Small intestine (tissue), 7 donors: ENCODE measurements at regions not wholly inside any gene's neighbourhood (a gene's known extent, or its start where the extent isn't known, plus 50 kb on each side); places are given as distances from the start of the nearest gene placed in this dataset.
A peak's percentile ranks its signal among the peaks of the same experiment; 100 is the strongest.

Source experiments
- DNase-seq, 2 donors: peaks; one replicate each; pipeline versions ENCODE4 v3.0.0 to v3.0.0-alpha.2; 2013
- FAIRE-seq: peaks from 2 replicates; lab custom pipeline; 2012; peaks lifted over from hg19 to GRCh38; lab: Jason Lieb, UNC
- H3K27ac ChIP-seq, 3 donors: one replicate each; pipeline ENCODE4 v1.5.1; 2013; ENCODE audit warnings: low read length in 2 of 3, mild to moderate bottlenecking in 2 of 3, control low read depth in 1 of 3, inconsistent platforms in 1 of 3, low read depth in 1 of 3, moderate library complexity in 1 of 3
- H3K27me3 ChIP-seq, 3 donors: one replicate each; pipeline ENCODE4 v1.6.1; 2013; ENCODE audit warnings: low read length in 3 of 3, inconsistent platforms in 1 of 3; ENCODE audit not compliant: control insufficient read depth in 3 of 3, insufficient read depth in 3 of 3
- H3K36me3 ChIP-seq, 3 donors: one replicate each; pipeline ENCODE4 v1.6.1; 2013; ENCODE audit warnings: low read length in 3 of 3, inconsistent platforms in 1 of 3, low read depth in 1 of 3, mild to moderate bottlenecking in 1 of 3, moderate library complexity in 1 of 3; ENCODE audit not compliant: control insufficient read depth in 3 of 3, insufficient read depth in 2 of 3
- H3K4me1 ChIP-seq, 3 donors: one replicate each; pipeline ENCODE4 v1.6.1; 2013; ENCODE audit warnings: low read length in 2 of 3, inconsistent platforms in 1 of 3, low read depth in 1 of 3, mild to moderate bottlenecking in 1 of 3, moderate library complexity in 1 of 3; ENCODE audit not compliant: control insufficient read depth in 3 of 3, insufficient read depth in 2 of 3
- H3K4me3 ChIP-seq, 3 donors: one replicate each; pipeline ENCODE4 v1.5.1; 2013; ENCODE audit warnings: low read length in 3 of 3, control low read depth in 1 of 3, inconsistent platforms in 1 of 3, low read depth in 1 of 3, mild to moderate bottlenecking in 1 of 3, moderate library complexity in 1 of 3
- H3K9me3 ChIP-seq, 2 donors: one replicate each; pipeline ENCODE4 v1.6.1; 2013; ENCODE audit warnings: low read depth in 1 of 2, low read length in 1 of 2; ENCODE audit not compliant: control insufficient read depth in 2 of 2, insufficient read depth in 1 of 2
- WGBS, 3 donors: extraction: QIAGEN DNeasy Blood & Tissue Kit; methylation state at CpG; one replicate each; pipeline ENCODE4 v1.1.7; 2013; 5-methylcytosine and 5-hydroxymethylcytosine counted together
- donor health status: healthy with polysubstance abuse.
- donor health status: control.
- donor health status: control.
- donor health status: Bipolar disorder and iron deficiency.
- donor health status: healthy.

DNA sequence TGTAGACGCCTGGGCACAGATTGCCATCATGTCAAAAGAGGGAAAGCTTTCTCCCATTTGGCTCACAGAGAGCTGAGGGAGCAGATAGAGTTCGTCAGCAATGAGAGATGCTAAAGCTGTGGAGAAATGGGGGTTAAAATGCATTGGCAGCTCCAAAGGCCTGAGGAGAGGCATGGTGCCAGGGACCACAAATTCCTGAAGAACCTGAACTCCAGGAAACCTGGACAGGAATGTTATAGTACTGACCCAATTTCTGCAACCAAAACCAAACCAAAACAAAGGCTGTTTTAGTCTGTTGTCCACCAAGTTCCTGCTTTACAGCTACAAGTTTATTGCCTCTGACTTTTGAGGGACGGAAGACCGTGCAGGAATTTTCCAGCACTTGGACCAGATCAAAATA lies 575.7 kb downstream of the REEP3 start:
- no peak for FAIRE-seq

DNA sequence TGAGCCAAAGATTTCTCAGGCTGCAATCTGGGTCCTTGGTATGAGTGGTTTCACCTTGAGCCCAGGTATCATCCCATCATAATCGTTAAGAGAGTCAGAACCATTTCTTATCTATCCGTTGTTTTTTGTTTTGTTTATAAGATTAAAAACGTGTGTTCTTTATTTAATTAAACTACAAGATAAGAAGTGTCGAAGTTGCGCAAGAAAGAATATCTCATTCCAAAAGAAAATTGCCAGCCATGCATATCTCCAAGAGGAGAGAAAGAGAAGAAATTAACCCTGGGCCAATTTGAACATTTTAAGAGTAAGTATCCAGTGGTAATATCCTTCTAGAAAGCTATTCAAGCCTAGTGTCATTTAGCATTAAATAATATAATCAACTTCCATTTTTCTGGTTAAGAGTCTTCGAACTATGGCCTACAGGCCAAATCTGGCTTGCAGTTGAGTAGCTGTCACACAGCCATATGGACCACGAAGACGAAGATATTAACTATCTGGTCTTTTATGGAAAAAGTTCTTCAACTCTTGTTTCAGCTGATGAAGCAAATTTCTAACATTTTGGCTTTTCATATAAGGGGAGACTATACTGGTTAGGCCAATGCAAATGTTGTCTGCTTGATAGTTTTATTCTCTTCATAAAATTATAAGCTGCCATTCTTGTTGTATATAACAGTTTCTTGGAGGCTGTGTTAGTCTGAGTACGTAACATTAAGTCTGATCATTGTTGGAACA lies 576.4 kb downstream of the REEP3 start:
- no peak overlapping the region for H3K4me3 ChIP-seq
- no peak overlapping the region for H3K27ac ChIP-seq
- no peaks in the 10 kb centered on the region for H3K27me3 ChIP-seq
- no peak for FAIRE-seq
- 71 to 82% (median 76%) methylated on average over 9 of the region's 9 CpGs for WGBS, 3 donors
- no peaks in the 10 kb centered on the region for H3K9me3 ChIP-seq
- DNase-seq = no peak
- H3K36me3 ChIP-seq = no peaks in the 10 kb centered on the region
- peaks cover 0 to 9% (median 0%) of the 10 kb centered on the region in 3 donors for H3K4me1 ChIP-seq

More for the DNA sequence above, 575.7 kb downstream of the REEP3 start:
- Histone ChIP-seq H3K4me1 (peaks cover 0 to 3% (median 0%) of the 10 kb centered on the region in 3 donors), H3K4me3 (no peak overlapping the region), H3K27me3 (no peaks in the 10 kb centered on the region), H3K36me3 (no peaks in the 10 kb centered on the region), H3K27ac (no peak overlapping the region), H3K9me3 (no peaks in the 10 kb centered on the region)
- 70 to 85% (median 83%) methylated on average over 4 of the region's 4 CpGs for WGBS, 3 donors
- DNase-seq = no peak

DNA sequence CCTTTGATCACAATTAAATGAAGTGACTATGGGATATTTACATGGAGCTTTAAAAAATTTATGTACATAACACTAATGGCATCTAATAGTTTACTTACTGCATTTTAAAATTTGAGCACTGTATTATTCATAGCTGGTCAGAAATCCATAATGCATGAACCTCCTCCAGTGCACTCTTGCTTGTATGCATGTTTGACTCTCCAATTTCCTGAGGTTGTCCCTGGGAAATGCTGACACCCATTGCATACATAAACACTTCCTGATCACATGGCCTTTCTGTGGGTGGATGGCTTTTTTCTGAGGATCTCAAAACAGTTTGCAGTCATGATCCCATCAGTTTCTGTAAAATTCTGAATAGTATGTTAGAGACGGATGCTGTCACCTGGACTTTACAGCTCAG lies 577.8 kb downstream of the REEP3 start:
- Histone ChIP-seq H3K27ac (no peak overlapping the region), H3K9me3 (no peaks in the 10 kb centered on the region), H3K27me3 (no peaks in the 10 kb centered on the region), H3K4me1 (peaks cover 0 to 10% (median 0%) of the 10 kb centered on the region in 3 donors), H3K4me3 (no peak overlapping the region), H3K36me3 (no peaks in the 10 kb centered on the region)
- WGBS, 3 donors = 95 to 100% (median 96%) methylated on average over 1 of the region's 1 CpG
- DNase-seq (no peak), FAIRE-seq (no peak)

- Histone ChIP-seq H3K4me1 (peaks cover 0 to 10% (median 0%) of the 10 kb centered on the region in 3 donors), H3K9me3 (no peaks in the 10 kb centered on the region), H3K36me3 (no peaks in the 10 kb centered on the region), H3K27ac (peak overlapping the region in 1 of 3 donors; percentile 45), H3K4me3 (no peak overlapping the region), H3K27me3 (no peaks in the 10 kb centered on the region)
- FAIRE-seq = no peak
- WGBS, 3 donors = 28 to 46% (median 29%) methylated on average over 3 of the region's 3 CpGs
- DNase-seq = peak in 1 of 2 donors; percentile 41
Observed at GRCh38 chr10:64101606-64102263, 580.5 kb downstream of the REEP3 start.

GRCh38 chr10:64102264-64102633 lies 581.0 kb downstream of the REEP3 start:
- no peak overlapping the region for H3K4me3 ChIP-seq
- FAIRE-seq = no peak
- no peaks in the 10 kb centered on the region for H3K27me3 ChIP-seq
- DNase-seq = peak; percentile 5 to 43
- H3K9me3 ChIP-seq = no peaks in the 10 kb centered on the region
- peaks cover 0 to 10% (median 0%) of the 10 kb centered on the region in 3 donors for H3K4me1 ChIP-seq
- no peaks in the 10 kb centered on the region for H3K36me3 ChIP-seq
- 57 to 88% (median 58%) methylated on average over 1 of the region's 1 CpG for WGBS, 3 donors
- H3K27ac ChIP-seq = peak overlapping the region in 1 of 3 donors; percentile 45

- FAIRE-seq = no peak
- WGBS, 3 donors = 75 to 93% (median 87%) methylated on average over 2 of the region's 2 CpGs
- Histone ChIP-seq H3K4me1 (peaks cover 0 to 10% (median 0%) of the 10 kb centered on the region in 3 donors), H3K27me3 (no peaks in the 10 kb centered on the region), H3K9me3 (no peaks in the 10 kb centered on the region), H3K4me3 (no peak overlapping the region), H3K27ac (peak overlapping the region in 1 of 3 donors; percentile 36), H3K36me3 (no peaks in the 10 kb centered on the region)
- peak in 1 of 2 donors; percentile 65 for DNase-seq
Observed at GRCh38 chr10:64102916-64103315, 581.7 kb downstream of the REEP3 start.

GRCh38 chr10:64103750-64104470 lies 582.7 kb downstream of the REEP3 start:
- Histone ChIP-seq H3K27ac (no peak overlapping the region), H3K4me1 (peaks cover 0 to 10% (median 0%) of the 10 kb centered on the region in 3 donors), H3K4me3 (no peak overlapping the region), H3K9me3 (no peaks in the 10 kb centered on the region), H3K27me3 (no peaks in the 10 kb centered on the region), H3K36me3 (no peaks in the 10 kb centered on the region)
- no peak for FAIRE-seq
- WGBS, 3 donors = 75 to 81% (median 76%) methylated on average over 6 of the region's 6 CpGs
- no peak for DNase-seq

GRCh38 chr10:64109926-64110495 lies 588.8 kb downstream of the REEP3 start:
- DNase-seq (peak in 1 of 2 donors; percentile 54), FAIRE-seq (no peak)
- H3K36me3 ChIP-seq = no peaks in the 10 kb centered on the region
- H3K4me3 ChIP-seq = no peak overlapping the region
- H3K27me3 ChIP-seq = no peaks in the 10 kb centered on the region
- WGBS, 3 donors = 65 to 80% (median 78%) methylated on average over 1 of the region's 1 CpG
- H3K4me1 ChIP-seq = peaks cover 0 to 3% (median 0%) of the 10 kb centered on the region in 3 donors
- H3K9me3 ChIP-seq = no peaks in the 10 kb centered on the region
- peak overlapping the region in 1 of 3 donors; percentile 50 for H3K27ac ChIP-seq
